T-helper 1 cell treated with Interleukin-12 subunit alpha and Interleukin-12 subunit beta and Interleukin-4 antibody, amounts not matched to agents 30 ng/mL and 1 ng/mL, for 36 hours (primary cell): ENCODE measurements at regions not wholly inside any gene's neighbourhood (a gene's known extent, or its start where the extent isn't known, plus 50 kb on each side); places are given as distances from the start of the nearest gene placed in this dataset.

Source experiments
- intact Hi-C: fragments of 100-400 bp; cut with micrococcal nuclease; formaldehyde crosslinking; loops from one replicate; pipeline ENCODE4 v1.15.1; 2024

- intact Hi-C loops: no loop called here
These were observed 381.8 kb upstream of the SMIM21 start for GRCh38 chr18:75809151-75809925.

- intact Hi-C loops: no loop called here
These were observed 377.8 kb upstream of the SMIM21 start for GRCh38 chr18:75805265-75805664.

- intact Hi-C loops: no loop called here
These were observed 375.2 kb upstream of the SMIM21 start for GRCh38 chr18:75802681-75803080.

GRCh38 chr18:75801178-75801577 lies 373.7 kb upstream of the SMIM21 start:
- intact Hi-C loops: no loop called here

- intact Hi-C loops: no loop called here
These were observed 372.8 kb upstream of the SMIM21 start for GRCh38 chr18:75800331-75800648.

- intact Hi-C loops: no loop called here
These were observed 372.2 kb upstream of the SMIM21 start for GRCh38 chr18:75799449-75800330.

- intact Hi-C loops: no loop called here
These were observed 369.5 kb upstream of the SMIM21 start for GRCh38 chr18:75797046-75797445.

DNA sequence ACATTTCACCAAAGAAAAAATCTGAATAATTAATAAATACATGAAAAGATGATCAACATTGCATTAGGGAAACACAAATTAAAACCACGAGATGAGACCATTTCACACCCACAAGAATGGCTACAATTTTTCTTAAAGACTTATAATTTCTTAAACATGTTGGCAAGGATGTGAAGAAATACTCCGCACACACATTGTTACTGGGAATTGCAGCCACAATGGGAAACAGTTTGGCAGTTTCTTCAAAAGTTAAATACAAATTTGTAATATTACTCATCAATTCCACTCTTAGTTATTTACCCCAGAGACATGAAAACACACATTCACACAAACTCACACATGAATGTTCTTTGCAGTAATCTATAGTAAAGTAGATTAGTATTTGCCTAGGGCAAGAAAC lies 363.3 kb upstream of the SMIM21 start:
- intact Hi-C loops: no loop called here

GRCh38 chr18:75790111-75790510 lies 362.6 kb upstream of the SMIM21 start:
- intact Hi-C loops: no loop called here

GRCh38 chr18:75785834-75786233 lies 358.3 kb upstream of the SMIM21 start:
- intact Hi-C loops: no loop called here

- intact Hi-C loops: no loop called here
These were observed 357.7 kb upstream of the SMIM21 start for GRCh38 chr18:75785206-75785605.

DNA sequence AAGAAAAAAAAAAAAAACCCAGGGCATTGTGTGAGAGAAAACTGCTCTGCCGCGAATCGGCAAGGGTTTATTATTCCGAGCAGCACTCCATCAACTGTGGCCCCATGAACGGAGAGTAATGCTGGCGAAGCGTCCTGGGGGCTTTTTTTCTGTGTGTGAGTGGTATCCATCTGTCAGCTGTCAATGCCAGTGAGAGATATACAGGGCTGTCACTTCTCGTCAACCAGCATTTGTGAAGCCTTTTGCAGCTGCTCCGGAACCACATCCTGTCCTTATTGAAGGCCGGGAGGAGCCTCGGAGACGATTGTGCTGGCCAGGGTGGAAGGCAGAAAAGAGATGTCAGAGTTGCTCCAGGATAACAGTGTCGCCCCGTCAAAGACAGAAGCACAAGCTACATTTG lies 356.9 kb upstream of the SMIM21 start:
- intact Hi-C loops: no loop called here

GRCh38 chr18:75783566-75784281 lies 356.2 kb upstream of the SMIM21 start:
- intact Hi-C loops: no loop called here

- intact Hi-C loops: no loop called here
These were observed 355.3 kb upstream of the SMIM21 start for GRCh38 chr18:75782826-75783225.

GRCh38 chr18:75782204-75782603 lies 354.7 kb upstream of the SMIM21 start:
- intact Hi-C loops: no loop called here

GRCh38 chr18:75779910-75780309 lies 352.4 kb upstream of the SMIM21 start:
- intact Hi-C loops: no loop called here

- intact Hi-C loops: no loop called here
These were observed 351.9 kb upstream of the SMIM21 start for GRCh38 chr18:75779450-75779849.

GRCh38 chr18:75777630-75778029 lies 350.1 kb upstream of the SMIM21 start:
- intact Hi-C loops: no loop called here

DNA sequence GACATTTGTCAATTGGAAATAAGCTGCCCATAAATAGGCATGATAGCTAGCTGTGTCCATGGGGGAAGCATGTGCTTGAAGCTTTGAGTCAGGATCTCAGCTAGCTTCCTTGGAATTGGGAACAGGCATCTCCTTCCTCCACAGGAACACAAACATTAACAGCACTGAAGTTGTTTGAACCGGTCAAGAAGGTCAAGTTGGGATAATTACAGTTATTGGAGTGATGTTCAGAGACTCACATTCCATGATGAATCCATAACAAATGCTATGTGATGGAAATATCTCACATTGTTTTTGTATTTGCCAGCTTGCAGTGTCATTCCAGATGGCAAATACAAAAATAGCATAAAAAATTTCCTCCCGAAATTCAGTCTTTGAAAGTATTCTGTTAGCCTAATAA lies 347.6 kb upstream of the SMIM21 start:
- intact Hi-C loops: no loop called here

DNA sequence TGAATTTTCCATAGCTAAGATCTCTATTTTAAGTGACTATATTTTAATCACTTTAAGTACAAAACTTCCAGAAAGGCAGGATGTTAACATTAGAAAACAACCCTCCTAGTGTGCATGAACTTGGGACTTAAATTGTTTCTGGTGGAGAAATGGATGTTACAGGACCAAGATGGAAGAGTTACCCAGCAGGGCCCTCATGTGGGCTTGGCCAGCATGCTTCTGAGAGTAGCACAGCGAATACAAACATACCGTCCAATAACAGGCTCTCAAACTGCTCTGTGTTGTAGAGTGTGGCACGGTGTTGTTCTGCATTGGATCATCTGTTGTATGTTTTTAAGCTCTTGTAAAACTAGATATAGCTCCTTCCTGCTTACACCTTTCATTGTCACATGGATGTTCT lies 346.1 kb upstream of the SMIM21 start:
- intact Hi-C loops: no loop called here

GRCh38 chr18:75762758-75763157 lies 335.3 kb upstream of the SMIM21 start:
- intact Hi-C loops: no loop called here

GRCh38 chr18:75760208-75760607 lies 332.7 kb upstream of the SMIM21 start:
- intact Hi-C loops: no loop called here
